ENCODE measurements at regions not wholly inside any gene's neighbourhood (a gene's known extent, or its start where the extent isn't known, plus 50 kb on each side); places are given as distances from the start of the nearest gene placed in this dataset.

DNA sequence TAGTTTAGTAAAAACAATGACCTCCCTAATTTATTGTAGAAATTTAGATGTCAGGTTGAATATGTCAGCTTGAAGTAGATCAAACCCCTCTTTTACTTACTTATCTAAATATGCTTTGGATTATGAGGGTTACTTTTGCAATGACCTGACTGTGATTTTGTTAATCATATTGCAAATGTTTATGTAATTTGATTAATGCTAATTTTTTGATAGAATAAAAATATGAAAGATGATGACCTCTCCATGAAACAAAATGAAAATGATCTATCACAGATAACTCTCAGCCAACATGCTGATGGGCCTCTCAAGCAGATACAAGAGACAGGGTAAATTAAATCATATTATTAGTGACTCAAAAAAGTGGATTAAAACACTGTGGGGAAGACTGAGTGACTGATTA is 131.0 kb downstream of the CEP57L1 start (continued):
- no peak for TF ChIP-seq ZNF785 (CRISPR knock-in tag; IDR thresholded peaks at IDR 0.05)
- no peak for TF ChIP-seq MAFG (tag; conservative IDR thresholded peaks at IDR 0.05)

DNA sequence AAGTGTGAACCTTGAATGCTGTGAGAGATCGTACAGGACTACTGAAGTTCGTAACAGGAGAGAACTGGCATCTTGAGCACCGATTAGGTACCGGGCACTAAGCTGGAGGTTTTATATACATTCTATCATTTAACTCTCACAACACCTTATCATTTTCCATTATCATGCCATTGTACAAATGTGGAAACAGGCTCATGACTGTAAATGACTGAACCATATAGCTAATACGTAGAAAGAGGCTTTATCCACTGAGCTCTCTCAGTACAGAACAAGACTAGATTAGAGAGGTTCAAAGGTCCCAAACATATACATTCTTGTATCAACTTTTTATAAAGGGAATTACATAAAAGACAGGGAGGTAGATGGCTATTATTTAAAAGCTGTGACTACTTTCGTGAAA is 130.6 kb downstream of the CEP57L1 start:
- H3K4me3 ChIP-seq = no peak overlapping the region
- WGBS (ENCODE audit: insufficient coverage, low coverage, missing lambda C conversion rate) = 70% methylated on average over 6 of the region's 6 CpGs
- H3K4me2 ChIP-seq (ENCODE audit: insufficient read depth, low read length) = no peak overlapping the region
- POLR2A ChIA-PET = interaction anchor here (1.4 to 1.6 kb wide), 2 partner anchors 11 to 23 kb away, joined by 3 to 6 read pairs; no protein-coding TSS in a partner anchor
- H3K27me3 ChIP-seq (ENCODE audit: control insufficient read depth in 2 of 2, insufficient read depth in 2 of 2, low read length in 2 of 2) = no peaks in the 10 kb centered on the region
- H3K79me2 ChIP-seq (ENCODE audit: control insufficient read depth, insufficient read depth, low read length) = no peaks in the 10 kb centered on the region
- peaks cover 7 to 11% of the 10 kb centered on the region in 2 experiments; a peak in 2 of 5 replicates for H3K4me1 ChIP-seq (replicated peaks in 1 of 2; ENCODE audit: control insufficient read depth in 2 of 2, insufficient read depth in 2 of 2, low read length in 2 of 2)
- no peaks in the 10 kb centered on the region for H3K9me1 ChIP-seq (ENCODE audit: control insufficient read depth, insufficient read depth, low read length)
- CTCF ChIA-PET (ENCODE audit: low intra/inter-chr PET ratio) = no interaction called here
- ATAC-seq (no peak), DNase-seq (ENCODE audit: extremely low read depth in 1 of 4, low spot score in 3 of 4) (no peak), FAIRE-seq (no peak)
- no peak overlapping the region for H2AFZ ChIP-seq (ENCODE audit: low read depth, low read length)
- in situ Hi-C loops (cut with MboI) (no loop called here), intact Hi-C loops (cut with micrococcal nuclease) (no loop called here)
- TF ChIP-seq, protein P1, sequence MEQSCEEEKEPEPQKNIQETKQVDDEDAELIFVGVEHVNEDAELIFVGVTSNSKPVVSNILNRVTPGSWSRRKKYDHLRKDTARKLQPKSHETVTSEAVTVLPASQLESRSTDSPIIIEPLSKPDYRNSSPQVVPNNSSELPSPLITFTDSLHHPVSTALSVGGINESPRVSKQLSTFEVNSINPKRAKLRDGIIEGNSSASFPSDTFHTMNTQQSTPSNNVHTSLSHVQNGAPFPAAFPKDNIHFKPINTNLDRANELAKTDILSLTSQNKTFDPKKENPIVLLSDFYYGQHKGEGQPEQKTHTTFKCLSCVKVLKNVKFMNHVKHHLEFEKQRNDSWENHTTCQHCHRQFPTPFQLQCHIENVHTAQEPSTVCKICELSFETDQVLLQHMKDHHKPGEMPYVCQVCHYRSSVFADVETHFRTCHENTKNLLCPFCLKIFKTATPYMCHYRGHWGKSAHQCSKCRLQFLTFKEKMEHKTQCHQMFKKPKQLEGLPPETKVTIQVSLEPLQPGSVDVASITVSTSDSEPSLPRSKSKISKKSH (CRISPR knock-in tag; IDR thresholded peaks at IDR 0.05) = no peak
- H3K27ac ChIP-seq (ENCODE audit: extremely low read depth, low read depth, low read length) = no peak overlapping the region
- no peaks in the 10 kb centered on the region for H4K20me1 ChIP-seq (replicated peaks; ENCODE audit: control insufficient read depth, insufficient read depth, low read length)
- H3K9ac ChIP-seq (ENCODE audit: insufficient read depth in 1 of 2, low read depth in 2 of 2, low read length in 2 of 2) = no peak overlapping the region
- no TSS peak for BruUV-seq (replicated peaks)
- H3K9me3 ChIP-seq (replicated peaks; ENCODE audit: control insufficient read depth, insufficient read depth, low read depth, low read length) = no peaks in the 10 kb centered on the region
- no peaks in the 10 kb centered on the region for H3K36me3 ChIP-seq (ENCODE audit: control insufficient read depth, insufficient read depth, low read length)

Data from K562 (cell line).